ENCODE measurements at regions not wholly inside any gene's neighbourhood (a gene's known extent, or its start where the extent isn't known, plus 50 kb on each side); places are given as distances from the start of the nearest gene placed in this dataset.

DNA sequence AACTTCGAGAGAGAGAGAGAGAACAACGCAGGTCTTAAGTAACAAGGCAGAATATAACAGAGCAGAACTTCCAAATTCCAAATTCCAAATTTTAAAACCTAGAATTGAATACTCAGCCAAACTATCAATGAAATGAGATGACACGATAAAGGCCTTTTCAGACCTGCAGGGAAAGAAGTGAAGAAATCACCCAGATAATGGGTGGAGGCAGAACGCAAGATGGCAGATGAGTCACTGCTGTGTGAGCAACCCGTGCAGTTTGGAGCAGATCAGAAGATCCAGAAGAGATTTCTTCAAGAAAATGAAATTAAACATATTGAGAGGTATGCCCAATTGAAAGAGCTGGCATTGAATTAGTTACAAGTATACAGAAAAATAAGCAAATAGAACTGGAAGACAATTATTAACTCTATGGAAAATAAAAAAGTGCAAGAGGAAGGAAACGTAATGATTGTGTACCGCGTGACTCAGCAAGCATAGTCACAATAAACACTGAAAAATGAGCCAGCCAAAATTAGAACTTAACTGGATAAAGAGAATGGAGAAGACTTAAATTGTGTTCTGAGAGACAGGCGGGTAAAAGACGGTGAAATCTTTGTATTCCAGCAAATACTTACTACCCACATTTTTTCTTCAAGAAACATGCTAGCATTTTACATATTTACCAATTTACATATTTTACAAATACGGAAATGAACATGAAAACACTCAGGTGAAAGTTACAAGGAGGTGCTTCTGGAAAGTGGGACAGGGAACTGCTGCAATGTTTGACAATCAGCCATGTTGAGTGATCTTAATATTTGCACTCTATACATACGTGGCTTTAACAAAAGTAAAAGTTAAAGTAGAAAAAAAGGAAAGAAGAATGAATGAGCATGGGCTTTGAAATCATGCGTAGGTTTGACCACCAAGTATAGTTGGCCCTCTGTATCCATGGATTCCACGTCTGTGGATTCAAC is 87.9 kb upstream of the CDYL start:
- intact Hi-C loops (cut with DNase I), result no loop called here

GRCh38 chr6:4687656-4687988 is 88.6 kb upstream of the CDYL start:
- no peak for DNase-seq
- Histone ChIP-seq H3K27ac (no peak overlapping the region), H3K4me1 (no peaks in the 10 kb centered on the region), H3K36me3 (replicated peaks in 1 of 2; ENCODE audit: insufficient read depth in 1 of 2, low read depth in 2 of 2) (no peaks in the 10 kb centered on the region), H3K9me3 (no peaks in the 10 kb centered on the region), H3K4me3 (no peak overlapping the region), H3K27me3 (no peaks in the 10 kb centered on the region)
- no peak for ATAC-seq
- intact Hi-C loops (cut with DNase I), result no loop called here
- TF ChIP-seq POLR2A (IDR thresholded peaks at IDR 0.05) (no peak), CTCF (IDR thresholded peaks at IDR 0.05) (no peak)

More for the DNA sequence above, 87.9 kb upstream of the CDYL start:
- Histone ChIP-seq H3K27me3 (no peaks in the 10 kb centered on the region), H3K4me1 (no peaks in the 10 kb centered on the region), H3K4me3 (no peak overlapping the region), H3K9me3 (no peaks in the 10 kb centered on the region), H3K27ac (peak overlapping the region in 1 of 4 donors; percentile 49), H3K36me3 (replicated peaks in 1 of 2; ENCODE audit: insufficient read depth in 1 of 2, low read depth in 2 of 2) (no peaks in the 10 kb centered on the region)
- no peak for ATAC-seq
- TF ChIP-seq CTCF (IDR thresholded peaks at IDR 0.05) (no peak), POLR2A (IDR thresholded peaks at IDR 0.05) (no peak)
- DNase-seq, result peak in 1 of 4 donors; percentile 23
- WGBS, 2 donors, result 56 to 57% methylated on average over 14 of the region's 14 CpGs

GRCh38 chr6:4682431-4683097 is 93.6 kb upstream of the CDYL start:
- Histone ChIP-seq H3K4me1 (no peaks in the 10 kb centered on the region), H3K9me3 (no peaks in the 10 kb centered on the region), H3K27me3 (no peaks in the 10 kb centered on the region), H3K27ac (no peak overlapping the region), H3K4me3 (no peak overlapping the region), H3K36me3 (replicated peaks in 1 of 2; ENCODE audit: insufficient read depth in 1 of 2, low read depth in 2 of 2) (no peaks in the 10 kb centered on the region)
- intact Hi-C loops (cut with DNase I), result no loop called here
- ATAC-seq (no peak), DNase-seq (no peak)
- TF ChIP-seq POLR2A (IDR thresholded peaks at IDR 0.05), result no peak
- TF ChIP-seq CTCF (IDR thresholded peaks at IDR 0.05), result no peak
- WGBS, 2 donors, result 65 to 68% methylated on average over 10 of the region's 10 CpGs

DNA sequence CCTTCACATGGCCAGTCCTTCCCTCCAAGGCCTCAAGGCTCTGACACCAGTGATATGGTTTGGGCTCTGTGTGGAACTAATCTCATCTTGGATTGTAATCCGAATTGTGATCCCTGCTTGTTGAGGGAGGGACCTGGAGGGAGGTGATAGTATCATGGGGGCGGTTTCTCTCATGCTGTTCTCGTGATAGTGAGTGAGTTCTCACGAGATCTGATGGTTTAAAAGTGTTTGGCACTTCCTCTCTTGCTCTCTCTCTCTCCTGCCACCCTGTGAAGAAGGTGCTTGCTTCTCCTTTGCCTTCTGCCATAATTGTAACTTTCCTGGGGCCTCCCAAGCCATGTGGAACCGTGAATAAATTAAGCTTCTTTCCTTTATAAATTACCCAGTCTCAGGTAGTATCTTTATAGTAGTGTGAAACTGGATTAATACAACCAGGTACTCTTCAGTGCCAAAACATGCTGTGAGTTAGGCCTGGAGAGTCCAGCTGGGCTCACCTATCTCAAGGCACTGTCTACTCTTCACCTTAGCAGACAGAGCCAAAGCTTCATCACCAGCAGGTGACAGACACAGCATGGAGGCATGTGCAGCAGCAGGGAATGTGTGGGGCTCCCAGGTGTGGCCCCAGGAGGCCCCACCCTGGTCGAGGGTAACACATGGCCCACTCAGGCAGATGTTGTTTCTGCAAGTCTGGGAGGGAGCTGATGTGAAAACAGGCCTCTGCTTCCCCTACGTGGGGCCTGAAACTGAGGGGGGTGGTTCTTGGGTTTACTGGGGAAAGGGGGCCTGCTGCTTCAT is 97.5 kb upstream of the CDYL start:
- no peaks in the 10 kb centered on the region for H3K4me1 ChIP-seq
- H3K4me3 ChIP-seq, result no peak overlapping the region
- intact Hi-C loops (cut with DNase I), result no loop called here
- H3K27me3 ChIP-seq, result no peaks in the 10 kb centered on the region
- TF ChIP-seq POLR2A (IDR thresholded peaks at IDR 0.05), result no peak
- no peak for TF ChIP-seq CTCF (IDR thresholded peaks at IDR 0.05)
- no peaks in the 10 kb centered on the region for H3K9me3 ChIP-seq
- WGBS, 2 donors, result 65 to 69% methylated on average over 6 to 7 of the region's 7 CpGs
- no peak overlapping the region for H3K27ac ChIP-seq
- no peaks in the 10 kb centered on the region for H3K36me3 ChIP-seq (replicated peaks in 1 of 2; ENCODE audit: insufficient read depth in 1 of 2, low read depth in 2 of 2)
- DNase-seq, result no peak
- no peak for ATAC-seq

Measured in body of pancreas (tissue), 4 donors.